H1 (cell line): ENCODE measurements at regions not wholly inside any gene's neighbourhood (a gene's known extent, or its start where the extent isn't known, plus 50 kb on each side); places are given as distances from the start of the nearest gene placed in this dataset.

Source experiments
- CBX8 ChIP-seq: fragments of 300-800, 300-1000 bp; sonication (generic); IDR thresholded peaks from 2 replicates; pipeline ENCODE4 v1.7.1; 2016; ENCODE audit warnings: low read depth, low read length, borderline replicate concordance
- GTF2F1 ChIP-seq: IDR thresholded peaks from 2 replicates; pipeline ENCODE4 v1.6.1; 2012; ENCODE audit warnings: low read depth, low read length, improper control_type of control experiment, borderline replicate concordance
- HDAC2 ChIP-seq, 2 experiments: fragments of 300-600 bp in 1 of 2; sonication (generic) in 1 of 2; IDR thresholded peaks; 2 replicates each; pipeline ENCODE4 v1.6.1; 2011 to 2012; ENCODE audit warnings: low read depth in 2 of 2, low read length in 2 of 2, mild to moderate bottlenecking in 2 of 2, moderate library complexity in 2 of 2, borderline replicate concordance in 1 of 2, inconsistent platforms in 1 of 2
- MAFK ChIP-seq: IDR thresholded peaks from 2 replicates; pipeline ENCODE4 v1.6.1; 2012; ENCODE audit warnings: low read depth, mild to moderate bottlenecking, improper control_type of control experiment, low read length
- POLR2A ChIP-seq, 2 experiments: IDR thresholded peaks; 1 replicate in 1 of 2; 2 replicates in 1 of 2; pipeline ENCODE4 v1.6.1; 2011; ENCODE audit warnings: low read depth in 2 of 2, low read length in 2 of 2, mild to moderate bottlenecking in 2 of 2; ENCODE audit errors: control extremely low read depth in 1 of 2
- RFX5 ChIP-seq: IDR thresholded peaks from 2 replicates; pipeline ENCODE4 v1.6.1; 2011; ENCODE audit warnings: low read depth, low read length, improper control_type of control experiment, borderline replicate concordance
- YY1 ChIP-seq: IDR thresholded peaks from 2 replicates; pipeline ENCODE4 v1.6.1; 2011; ENCODE audit warnings: low read depth, mild to moderate bottlenecking, low read length
- TF ChIP-seq, protein P1 (sequence below), 3 experiments: IDR thresholded peaks; 1 replicate in 2 of 3; 2 replicates in 1 of 3; pipeline versions ENCODE4 v1.5.1 to v1.6.1; 2011; ENCODE audit warnings: low read length in 3 of 3, mild to moderate bottlenecking in 3 of 3, inconsistent platforms in 2 of 3, low read depth in 1 of 3, moderate library complexity in 1 of 3; ENCODE audit not compliant: insufficient read depth in 1 of 3; ENCODE audit errors: control extremely low read depth in 1 of 3

DNA sequence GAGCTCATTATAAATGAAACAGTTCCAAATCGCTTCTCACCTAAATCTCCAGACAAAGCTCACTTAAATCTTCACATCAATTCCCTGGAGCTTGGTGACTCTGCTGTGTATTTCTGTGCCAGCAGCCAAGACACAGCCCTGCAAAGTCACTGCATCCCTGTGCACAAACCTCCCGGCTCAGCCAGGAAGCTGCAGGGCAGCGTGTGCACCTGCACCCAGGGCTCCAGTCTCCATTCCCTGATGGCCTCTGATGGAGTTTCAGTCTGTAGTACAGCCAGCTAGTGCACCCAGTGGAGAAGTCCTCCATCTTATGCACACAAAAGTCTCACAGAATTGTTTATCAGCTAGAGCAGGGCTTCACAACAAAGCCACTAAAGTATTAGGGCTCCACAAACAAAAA, 51.1 kb upstream of the PRSS58 start:
- TF ChIP-seq YY1 (no peak), MAFK (no peak), HDAC2 (IDR thresholded peaks at IDR 0.05; ENCODE audit: borderline replicate concordance in 1 of 2, low read depth in 2 of 2, low read length in 2 of 2) (no peak), POLR2A (IDR thresholded peaks at IDR 0.05; ENCODE audit: control extremely low read depth in 1 of 2, low read depth in 2 of 2, low read length in 2 of 2) (no peak), RFX5 (no peak), GTF2F1 (no peak), CBX8 (no peak)
- TF ChIP-seq, protein P1, sequence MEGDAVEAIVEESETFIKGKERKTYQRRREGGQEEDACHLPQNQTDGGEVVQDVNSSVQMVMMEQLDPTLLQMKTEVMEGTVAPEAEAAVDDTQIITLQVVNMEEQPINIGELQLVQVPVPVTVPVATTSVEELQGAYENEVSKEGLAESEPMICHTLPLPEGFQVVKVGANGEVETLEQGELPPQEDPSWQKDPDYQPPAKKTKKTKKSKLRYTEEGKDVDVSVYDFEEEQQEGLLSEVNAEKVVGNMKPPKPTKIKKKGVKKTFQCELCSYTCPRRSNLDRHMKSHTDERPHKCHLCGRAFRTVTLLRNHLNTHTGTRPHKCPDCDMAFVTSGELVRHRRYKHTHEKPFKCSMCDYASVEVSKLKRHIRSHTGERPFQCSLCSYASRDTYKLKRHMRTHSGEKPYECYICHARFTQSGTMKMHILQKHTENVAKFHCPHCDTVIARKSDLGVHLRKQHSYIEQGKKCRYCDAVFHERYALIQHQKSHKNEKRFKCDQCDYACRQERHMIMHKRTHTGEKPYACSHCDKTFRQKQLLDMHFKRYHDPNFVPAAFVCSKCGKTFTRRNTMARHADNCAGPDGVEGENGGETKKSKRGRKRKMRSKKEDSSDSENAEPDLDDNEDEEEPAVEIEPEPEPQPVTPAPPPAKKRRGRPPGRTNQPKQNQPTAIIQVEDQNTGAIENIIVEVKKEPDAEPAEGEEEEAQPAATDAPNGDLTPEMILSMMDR (IDR thresholded peaks at IDR 0.05; ENCODE audit: control extremely low read depth in 1 of 3, insufficient read depth in 1 of 3, low read depth in 1 of 3, low read length in 3 of 3) = no peak
